OCI-LY7 (cell line): ENCODE measurements at regions not wholly inside any gene's neighbourhood (a gene's known extent, or its start where the extent isn't known, plus 50 kb on each side); places are given as distances from the start of the nearest gene placed in this dataset.

Source experiments
- BruUV-seq: library from RNA; stranded (reverse); fragments of 400-500 nt; replicated peaks from 2 replicates; lab custom pipeline; 2021; lab: Mats Ljungman, UMichigan
- CTCF ChIA-PET: fragments of 300-600 bp; sonication (Branson Sonifier 250); formaldehyde crosslinking; loops from one replicate; lab custom pipeline; 2022; ENCODE audit warnings: antibody characterized with exemption; ENCODE audit not compliant: unreplicated experiment; lab: Charles Lee
- POLR2A ChIA-PET: fragments of 300-600 bp; sonication (Branson Sonifier 250); formaldehyde crosslinking; loops from one replicate; lab custom pipeline; 2022; ENCODE audit warnings: antibody characterized with exemption; lab: Charles Lee
- DNase-seq: peaks from one replicate; pipeline ENCODE4 v3.0.0-alpha.2; 2015; ENCODE audit warnings: low spot score
- H2AFZ ChIP-seq: fragments of 200-600 bp; sonication (generic), shearing (Covaris generic); 2 replicates; pipeline ENCODE4 v1.6.1; 2014; ENCODE audit warnings: mild to moderate bottlenecking, antibody characterized with exemption, low read length, moderate library complexity
- H3K27ac ChIP-seq: fragments of 200-600 bp; sonication (generic); 2 replicates; pipeline ENCODE4 v1.5.1; 2014; ENCODE audit warnings: mixed run types, low read depth, mild to moderate bottlenecking, moderate library complexity, low read length, inconsistent platforms; ENCODE audit not compliant: poor library complexity, severe bottlenecking
- H3K36me3 ChIP-seq: fragments of 200-600 bp; sonication (generic); 2 replicates; pipeline ENCODE4 v1.6.1; 2014; ENCODE audit warnings: mild to moderate bottlenecking, antibody characterized with exemption, low read length, moderate library complexity, mixed read lengths; ENCODE audit not compliant: insufficient read depth
- H3K4me1 ChIP-seq: fragments of 200-600 bp; sonication (generic); 2 replicates; pipeline ENCODE4 v1.5.1; 2014; ENCODE audit warnings: mild to moderate bottlenecking, low read length; ENCODE audit not compliant: insufficient read depth, poor library complexity, severe bottlenecking
- H3K4me2 ChIP-seq: fragments of 200-600 bp; sonication (generic); 2 replicates; pipeline ENCODE4 v1.6.1; 2014; ENCODE audit warnings: mild to moderate bottlenecking, low read length
- H3K4me3 ChIP-seq: fragments of 200-600 bp; sonication (generic); 2 replicates; pipeline ENCODE4 v1.5.1; 2014; ENCODE audit warnings: mild to moderate bottlenecking, low read depth, low read length; ENCODE audit not compliant: poor library complexity, severe bottlenecking
- H3K79me2 ChIP-seq: fragments of 200-600 bp; sonication (generic); 2 replicates; pipeline ENCODE4 v1.6.1; 2016; ENCODE audit warnings: low read depth, mild to moderate bottlenecking, low read length, moderate library complexity, mixed read lengths; ENCODE audit not compliant: insufficient read depth
- H3K9me2 ChIP-seq: fragments of 200-600 bp; sonication (generic); 2 replicates; pipeline ENCODE4 v1.6.1; 2016; ENCODE audit warnings: mild to moderate bottlenecking, low read length, mixed read lengths; ENCODE audit not compliant: insufficient read depth
- H3K9me3 ChIP-seq: fragments of 200-600 bp; sonication (generic); 2 replicates; pipeline ENCODE4 v1.6.1; 2014; ENCODE audit warnings: mild to moderate bottlenecking, mixed run types, low read length, mixed read lengths
- H4K20me1 ChIP-seq: fragments of 200-600 bp; sonication (generic); 2 replicates; pipeline ENCODE4 v1.6.1; 2014; ENCODE audit warnings: mild to moderate bottlenecking, antibody characterized with exemption, low read length, moderate library complexity, mixed read lengths; ENCODE audit not compliant: insufficient read depth
- EZH2phosphoT487 ChIP-seq: fragments of 200-600 bp; sonication (generic); IDR thresholded peaks from 2 replicates; pipeline ENCODE4 v1.6.1; 2018; ENCODE audit warnings: low read depth, borderline replicate concordance, mild to moderate bottlenecking, mixed run types, antibody characterized with exemption, low read length, moderate library complexity, mixed read lengths
- intact Hi-C: fragments of 100-400 bp; cut with micrococcal nuclease; formaldehyde crosslinking; loops from one replicate; pipeline ENCODE4 v1.10.0; 2022; ENCODE audit not compliant: unreplicated experiment
- TF ChIP-seq, protein P1 (sequence below): fragments of 200-600 bp; sonication (generic); conservative IDR thresholded peaks from 2 replicates; pipeline ENCODE4 v1.5.1; 2014; ENCODE audit warnings: mild to moderate bottlenecking, antibody characterized with exemption, low read length, moderate library complexity, mixed read lengths

DNA sequence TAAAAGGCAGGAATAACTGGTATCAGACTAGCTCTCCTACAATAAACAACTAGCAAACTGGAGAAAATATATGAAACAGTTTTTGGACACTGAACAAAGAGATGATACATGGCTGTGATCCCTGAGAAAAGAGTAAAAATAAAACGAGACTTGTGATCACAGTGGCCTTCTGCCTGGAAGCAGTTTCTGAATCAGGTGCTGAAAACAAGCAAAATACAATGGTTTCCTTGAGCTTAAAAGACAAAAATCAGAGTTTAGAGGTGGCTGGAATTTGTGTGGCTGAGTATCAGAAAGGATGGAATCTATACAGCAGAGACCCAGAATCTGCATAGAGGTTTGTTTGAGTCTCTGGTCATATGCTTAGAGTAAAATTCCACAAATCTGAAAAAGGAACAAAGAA is 242.5 kb upstream of the SOX9 start:
- Histone ChIP-seq H2AFZ (no peak overlapping the region), H3K4me3 (no peak overlapping the region), H4K20me1 (no peaks in the 10 kb centered on the region), H3K9me2 (no peaks in the 10 kb centered on the region), H3K4me1 (no peaks in the 10 kb centered on the region), H3K79me2 (no peaks in the 10 kb centered on the region), H3K4me2 (no peak overlapping the region), H3K9me3 (no peaks in the 10 kb centered on the region), H3K27ac (no peak overlapping the region), H3K36me3 (no peaks in the 10 kb centered on the region)
- DNase-seq = no peak
- TF ChIP-seq, protein P1, sequence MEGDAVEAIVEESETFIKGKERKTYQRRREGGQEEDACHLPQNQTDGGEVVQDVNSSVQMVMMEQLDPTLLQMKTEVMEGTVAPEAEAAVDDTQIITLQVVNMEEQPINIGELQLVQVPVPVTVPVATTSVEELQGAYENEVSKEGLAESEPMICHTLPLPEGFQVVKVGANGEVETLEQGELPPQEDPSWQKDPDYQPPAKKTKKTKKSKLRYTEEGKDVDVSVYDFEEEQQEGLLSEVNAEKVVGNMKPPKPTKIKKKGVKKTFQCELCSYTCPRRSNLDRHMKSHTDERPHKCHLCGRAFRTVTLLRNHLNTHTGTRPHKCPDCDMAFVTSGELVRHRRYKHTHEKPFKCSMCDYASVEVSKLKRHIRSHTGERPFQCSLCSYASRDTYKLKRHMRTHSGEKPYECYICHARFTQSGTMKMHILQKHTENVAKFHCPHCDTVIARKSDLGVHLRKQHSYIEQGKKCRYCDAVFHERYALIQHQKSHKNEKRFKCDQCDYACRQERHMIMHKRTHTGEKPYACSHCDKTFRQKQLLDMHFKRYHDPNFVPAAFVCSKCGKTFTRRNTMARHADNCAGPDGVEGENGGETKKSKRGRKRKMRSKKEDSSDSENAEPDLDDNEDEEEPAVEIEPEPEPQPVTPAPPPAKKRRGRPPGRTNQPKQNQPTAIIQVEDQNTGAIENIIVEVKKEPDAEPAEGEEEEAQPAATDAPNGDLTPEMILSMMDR = no peak
- no peak for TF ChIP-seq EZH2phosphoT487
- intact Hi-C loops = no loop called here
- POLR2A ChIA-PET = no interaction called here
- CTCF ChIA-PET = no interaction called here
- no TSS peak for BruUV-seq

DNA sequence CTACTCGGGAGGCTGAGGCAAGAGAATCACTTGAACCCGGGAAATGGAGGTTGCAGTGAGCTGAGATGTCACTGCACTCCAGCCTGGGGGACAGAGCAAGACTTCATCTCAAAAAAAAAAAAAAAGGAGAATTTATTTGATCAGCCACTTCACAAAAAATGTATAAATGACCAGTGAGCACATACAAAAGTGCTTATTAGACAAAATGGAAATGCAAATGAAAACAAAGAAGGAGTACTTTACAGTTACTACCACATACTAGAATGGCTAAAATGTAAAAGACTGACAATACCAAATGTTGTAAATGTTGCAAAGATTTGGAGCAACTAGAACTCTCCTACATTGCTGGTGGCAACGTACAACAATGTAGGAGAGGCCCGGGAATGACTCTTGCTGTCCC is 241.8 kb upstream of the SOX9 start:
- Histone ChIP-seq H3K4me2 (no peak overlapping the region), H2AFZ (no peak overlapping the region), H4K20me1 (no peaks in the 10 kb centered on the region), H3K9me3 (no peaks in the 10 kb centered on the region), H3K9me2 (no peaks in the 10 kb centered on the region), H3K4me3 (no peak overlapping the region), H3K36me3 (no peaks in the 10 kb centered on the region), H3K79me2 (no peaks in the 10 kb centered on the region), H3K27ac (no peak overlapping the region), H3K4me1 (no peaks in the 10 kb centered on the region)
- DNase-seq = no peak
- POLR2A ChIA-PET = no interaction called here
- TF ChIP-seq EZH2phosphoT487 = no peak
- TF ChIP-seq, protein P1 = no peak
- BruUV-seq = no TSS peak
- intact Hi-C loops = no loop called here
- CTCF ChIA-PET = no interaction called here

DNA sequence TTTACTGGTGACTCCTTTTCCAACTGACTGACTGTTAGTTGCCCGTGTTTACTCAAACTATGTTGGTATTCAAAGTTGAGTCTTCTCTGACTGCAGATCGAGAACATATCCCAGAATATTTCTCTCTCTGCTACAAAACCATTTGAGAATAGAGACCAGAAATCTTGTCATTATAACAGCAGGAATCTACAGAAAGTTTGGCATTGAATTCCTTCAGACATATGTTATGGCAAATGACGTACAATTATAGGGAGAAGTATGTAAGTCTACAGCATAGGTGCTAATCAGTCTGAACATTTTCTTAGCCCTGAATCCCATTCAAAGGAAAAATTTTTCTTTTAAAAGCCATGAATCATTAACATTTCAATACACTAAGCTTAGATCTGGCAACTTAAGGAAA is 239.8 kb upstream of the SOX9 start:
- TF ChIP-seq, protein P1 = no peak
- no peak for TF ChIP-seq EZH2phosphoT487
- H3K36me3 ChIP-seq = no peaks in the 10 kb centered on the region
- H3K27ac ChIP-seq = no peak overlapping the region
- no peaks in the 10 kb centered on the region for H3K9me2 ChIP-seq
- no TSS peak for BruUV-seq
- no peak overlapping the region for H3K4me3 ChIP-seq
- ChIA-PET CTCF (no interaction called here), POLR2A (no interaction called here)
- no peaks in the 10 kb centered on the region for H4K20me1 ChIP-seq
- H2AFZ ChIP-seq = no peak overlapping the region
- no peak overlapping the region for H3K4me2 ChIP-seq
- H3K9me3 ChIP-seq = no peaks in the 10 kb centered on the region
- intact Hi-C loops = no loop called here
- no peaks in the 10 kb centered on the region for H3K79me2 ChIP-seq
- no peaks in the 10 kb centered on the region for H3K4me1 ChIP-seq
- DNase-seq = no peak
